Activated CD4-positive, alpha-beta T cell treated with anti-CD3 and anti-CD28 coated beads for 4 hours (primary cell): ENCODE measurements at regions not wholly inside any gene's neighbourhood (a gene's known extent, or its start where the extent isn't known, plus 50 kb on each side); places are given as distances from the start of the nearest gene placed in this dataset.
"Not testable (repeated sequence)": the region's sequence is repeated elsewhere in the genome, so short reads cannot be mapped to it uniquely, and the experiment has no call there.

Experiments
- DNase-seq, 2 donors: peaks; one replicate each; pipeline ENCODE4 v3.0.0-alpha.2; 2020

- DNase-seq, result no peak
Measured at GRCh38 chr5:119694284-119694683, 64.9 kb downstream of the FAM170A start.

GRCh38 chr5:119706049-119706448 lies 76.7 kb downstream of the FAM170A start:
- DNase-seq, result no peak

- DNase-seq, result no peak
Measured at GRCh38 chr5:119708076-119708790, 78.9 kb downstream of the FAM170A start.

- DNase-seq, result no peak
Measured at GRCh38 chr5:119721775-119722174, 92.4 kb downstream of the FAM170A start.

- DNase-seq, result not testable (repeated sequence)
Measured at GRCh38 chr5:119725291-119725690, 95.9 kb downstream of the FAM170A start.

GRCh38 chr5:119726544-119726943 lies 97.2 kb downstream of the FAM170A start:
- no peak for DNase-seq

- no peak for DNase-seq
Measured at GRCh38 chr5:119740225-119740624, 110.9 kb downstream of the FAM170A start.

GRCh38 chr5:119741691-119742090 lies 112.3 kb downstream of the FAM170A start:
- no peak for DNase-seq

GRCh38 chr5:119742311-119742710 lies 113.0 kb downstream of the FAM170A start:
- DNase-seq, result no peak

GRCh38 chr5:119743927-119744326 lies 114.6 kb downstream of the FAM170A start:
- DNase-seq, result peak in 1 of 2 donors; percentile 8

- no peak for DNase-seq
Measured at GRCh38 chr5:119745976-119746375, 116.6 kb downstream of the FAM170A start.

GRCh38 chr5:119746984-119747383 lies 117.6 kb downstream of the FAM170A start:
- no peak for DNase-seq

GRCh38 chr5:119750887-119751733 lies 121.8 kb downstream of the FAM170A start:
- no peak for DNase-seq

- DNase-seq, result no peak
Measured at GRCh38 chr5:119751734-119752094, 122.4 kb downstream of the FAM170A start.

- DNase-seq, result no peak
Measured at GRCh38 chr5:119752921-119753886, 123.8 kb downstream of the FAM170A start.

- not testable (repeated sequence) for DNase-seq
Measured at GRCh38 chr5:119754825-119755224, 125.5 kb downstream of the FAM170A start.

- no peak for DNase-seq
Measured at GRCh38 chr5:119757276-119757675, 127.9 kb downstream of the FAM170A start.

GRCh38 chr5:119769695-119770693 lies 140.6 kb downstream of the FAM170A start:
- not testable (repeated sequence) for DNase-seq

- DNase-seq, result not testable (repeated sequence)
Measured at GRCh38 chr5:119780145-119780544, 150.8 kb downstream of the FAM170A start.

- DNase-seq, result no peak
Measured at GRCh38 chr5:119785057-119785456, 155.7 kb downstream of the FAM170A start.

- no peak for DNase-seq
Measured at GRCh38 chr5:119789406-119790117, 160.2 kb downstream of the FAM170A start.
